ENCODE measurements at regions not wholly inside any gene's neighbourhood (a gene's known extent, or its start where the extent isn't known, plus 50 kb on each side); places are given as distances from the start of the nearest gene placed in this dataset.

DNA sequence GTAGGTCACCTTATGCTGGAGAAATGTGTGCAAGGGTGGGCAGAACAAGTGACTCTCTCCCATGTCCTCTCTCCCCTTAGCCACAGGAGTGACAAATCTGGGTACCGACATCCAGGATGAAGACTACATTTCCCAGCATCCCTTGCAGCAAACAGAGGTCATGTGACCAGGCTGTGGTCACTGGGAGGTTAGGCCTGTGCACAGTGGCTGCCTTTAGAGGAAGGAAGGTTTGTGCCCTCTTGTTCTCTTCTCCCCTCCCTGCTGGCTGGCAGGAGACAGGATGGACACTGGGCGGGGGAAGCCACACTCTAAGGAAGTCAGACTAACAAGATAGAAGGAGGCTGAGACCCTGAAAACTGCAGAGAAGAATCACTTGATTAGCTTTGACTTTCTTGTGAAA, 360.2 kb downstream of the PREX1 start:
- no peak overlapping the region for H3K27ac ChIP-seq
- H3K36me3 ChIP-seq (replicated peaks) = no peaks in the 10 kb centered on the region
- DNase-seq = no peak
- H3K27me3 ChIP-seq (replicated peaks) = no peaks in the 10 kb centered on the region
- TF ChIP-seq, protein P1, sequence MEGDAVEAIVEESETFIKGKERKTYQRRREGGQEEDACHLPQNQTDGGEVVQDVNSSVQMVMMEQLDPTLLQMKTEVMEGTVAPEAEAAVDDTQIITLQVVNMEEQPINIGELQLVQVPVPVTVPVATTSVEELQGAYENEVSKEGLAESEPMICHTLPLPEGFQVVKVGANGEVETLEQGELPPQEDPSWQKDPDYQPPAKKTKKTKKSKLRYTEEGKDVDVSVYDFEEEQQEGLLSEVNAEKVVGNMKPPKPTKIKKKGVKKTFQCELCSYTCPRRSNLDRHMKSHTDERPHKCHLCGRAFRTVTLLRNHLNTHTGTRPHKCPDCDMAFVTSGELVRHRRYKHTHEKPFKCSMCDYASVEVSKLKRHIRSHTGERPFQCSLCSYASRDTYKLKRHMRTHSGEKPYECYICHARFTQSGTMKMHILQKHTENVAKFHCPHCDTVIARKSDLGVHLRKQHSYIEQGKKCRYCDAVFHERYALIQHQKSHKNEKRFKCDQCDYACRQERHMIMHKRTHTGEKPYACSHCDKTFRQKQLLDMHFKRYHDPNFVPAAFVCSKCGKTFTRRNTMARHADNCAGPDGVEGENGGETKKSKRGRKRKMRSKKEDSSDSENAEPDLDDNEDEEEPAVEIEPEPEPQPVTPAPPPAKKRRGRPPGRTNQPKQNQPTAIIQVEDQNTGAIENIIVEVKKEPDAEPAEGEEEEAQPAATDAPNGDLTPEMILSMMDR (IDR thresholded peaks at IDR 0.05; ENCODE audit: low read depth, low read length, missing control alignments) = no peak
- no peak overlapping the region for H3K4me3 ChIP-seq (ENCODE audit: low read depth, low read length)
- in situ Hi-C loops (cut with HindIII; ENCODE audit: low pct_ligation_motif_present, low sequenced_read_pairs) = no loop called here

DNA sequence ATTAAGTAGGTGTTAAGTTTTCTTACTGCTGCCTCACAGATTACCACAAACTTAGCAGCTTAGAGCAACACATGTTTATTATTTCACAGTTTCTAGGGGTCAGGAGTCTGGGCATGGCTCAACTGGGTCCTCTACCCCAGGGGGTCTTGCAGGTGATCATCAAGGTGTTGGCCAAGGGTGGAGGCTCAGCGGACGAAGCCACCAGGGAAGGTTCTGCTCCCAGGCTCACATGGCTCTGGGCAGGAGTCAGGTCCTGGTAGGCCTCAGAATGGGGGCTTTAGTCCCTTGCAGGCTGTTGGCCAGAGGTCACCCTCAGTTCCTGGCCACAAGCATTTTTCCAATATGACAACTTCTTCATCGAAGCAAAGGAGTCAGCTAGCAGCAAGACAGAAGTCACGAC, 362.5 kb downstream of the PREX1 start:
- TF ChIP-seq, protein P1 (IDR thresholded peaks at IDR 0.05; ENCODE audit: low read depth, low read length, missing control alignments) = no peak
- in situ Hi-C loops (cut with HindIII; ENCODE audit: low pct_ligation_motif_present, low sequenced_read_pairs) = no loop called here

GRCh38 chr20:48463916-48464315, 363.9 kb downstream of the PREX1 start:
- in situ Hi-C loops (cut with HindIII; ENCODE audit: low pct_ligation_motif_present, low sequenced_read_pairs) = no loop called here
- Histone ChIP-seq H3K27ac (no peak overlapping the region), H3K27me3 (replicated peaks) (peaks cover 3% of the 10 kb centered on the region), H3K4me3 (ENCODE audit: low read depth, low read length) (no peak overlapping the region), H3K36me3 (replicated peaks) (no peaks in the 10 kb centered on the region)
- DNase-seq = peak; percentile 33
- TF ChIP-seq, protein P1 (IDR thresholded peaks at IDR 0.05; ENCODE audit: low read depth, low read length, missing control alignments) = no peak

More for the DNA sequence above, 362.5 kb downstream of the PREX1 start:
- H3K36me3 ChIP-seq (replicated peaks) = no peaks in the 10 kb centered on the region
- no peak overlapping the region for H3K4me3 ChIP-seq (ENCODE audit: low read depth, low read length)
- H3K27me3 ChIP-seq (replicated peaks) = no peaks in the 10 kb centered on the region
- DNase-seq = no peak
- no peak overlapping the region for H3K27ac ChIP-seq

DNA sequence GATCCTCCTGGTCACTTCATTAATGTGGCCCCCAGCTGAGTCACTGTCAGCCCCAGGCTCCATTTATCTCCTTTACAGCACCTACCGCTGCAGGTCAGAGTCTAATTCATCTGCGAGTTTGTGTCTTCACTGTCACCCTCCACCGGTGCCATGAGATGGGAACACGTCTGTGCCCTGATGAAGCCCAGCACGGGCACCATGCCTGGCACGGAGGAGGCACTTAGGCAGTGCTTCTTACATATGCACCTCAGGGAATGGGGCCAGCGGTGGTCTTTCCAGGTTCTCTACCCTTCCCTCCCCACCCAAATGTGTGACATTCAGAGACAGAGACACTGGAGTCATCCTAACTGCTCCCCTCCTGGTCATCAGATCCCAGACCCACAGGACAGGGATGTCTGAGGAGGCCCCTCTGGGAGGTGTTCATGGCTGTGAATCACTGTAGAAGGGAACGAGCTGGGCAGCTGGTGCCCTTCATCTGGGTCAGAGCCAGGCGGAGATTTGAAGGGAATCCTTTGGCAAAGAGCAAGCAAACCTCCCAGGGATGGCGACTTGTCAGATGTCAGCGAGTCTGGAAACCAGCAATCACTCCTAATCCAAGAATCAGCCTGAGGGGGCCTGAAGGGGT, 364.6 kb downstream of the PREX1 start:
- H3K27ac ChIP-seq = no peak overlapping the region
- in situ Hi-C loops (cut with HindIII; ENCODE audit: low pct_ligation_motif_present, low sequenced_read_pairs) = no loop called here
- peaks cover 3% of the 10 kb centered on the region for H3K27me3 ChIP-seq (replicated peaks)
- no peak overlapping the region for H3K4me3 ChIP-seq (ENCODE audit: low read depth, low read length)
- TF ChIP-seq, protein P1 (IDR thresholded peaks at IDR 0.05; ENCODE audit: low read depth, low read length, missing control alignments) = no peak
- no peak for DNase-seq
- no peaks in the 10 kb centered on the region for H3K36me3 ChIP-seq (replicated peaks)

DNA sequence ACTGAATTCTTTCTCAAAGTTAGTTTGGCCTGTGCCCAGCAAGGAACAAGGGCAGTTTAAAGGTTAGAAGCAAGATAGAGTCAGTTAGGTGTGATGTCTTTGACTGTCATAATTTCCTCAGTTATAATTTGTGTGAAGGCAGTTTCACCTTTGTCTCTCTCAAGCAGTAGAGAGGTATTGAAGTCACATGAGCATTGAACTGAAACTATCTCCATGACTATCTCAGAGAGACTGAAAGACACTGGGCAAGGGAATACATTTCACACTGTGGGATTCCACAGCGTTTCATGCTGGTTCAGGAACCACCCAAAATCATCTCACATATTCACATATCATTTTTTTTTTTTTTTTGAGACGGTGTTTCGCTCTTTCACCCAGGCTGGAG, 366.1 kb downstream of the PREX1 start:
- no peak for DNase-seq
- TF ChIP-seq, protein P1 (IDR thresholded peaks at IDR 0.05; ENCODE audit: low read depth, low read length, missing control alignments) = no peak
- peaks cover 3% of the 10 kb centered on the region for H3K27me3 ChIP-seq (replicated peaks)
- no peaks in the 10 kb centered on the region for H3K36me3 ChIP-seq (replicated peaks)
- no peak overlapping the region for H3K4me3 ChIP-seq (ENCODE audit: low read depth, low read length)
- H3K27ac ChIP-seq = no peak overlapping the region
- in situ Hi-C loops (cut with HindIII; ENCODE audit: low pct_ligation_motif_present, low sequenced_read_pairs) = no loop called here

All from brain microvascular endothelial cell (primary cell).